Right lung (tissue), 2 donors: ENCODE measurements at regions not wholly inside any gene's neighbourhood (a gene's known extent, or its start where the extent isn't known, plus 50 kb on each side); places are given as distances from the start of the nearest gene placed in this dataset.

Experiments used
- DNase-seq, 2 donors: peaks; one replicate each; pipeline ENCODE4 v3.0.0-alpha.2; 2013

DNA sequence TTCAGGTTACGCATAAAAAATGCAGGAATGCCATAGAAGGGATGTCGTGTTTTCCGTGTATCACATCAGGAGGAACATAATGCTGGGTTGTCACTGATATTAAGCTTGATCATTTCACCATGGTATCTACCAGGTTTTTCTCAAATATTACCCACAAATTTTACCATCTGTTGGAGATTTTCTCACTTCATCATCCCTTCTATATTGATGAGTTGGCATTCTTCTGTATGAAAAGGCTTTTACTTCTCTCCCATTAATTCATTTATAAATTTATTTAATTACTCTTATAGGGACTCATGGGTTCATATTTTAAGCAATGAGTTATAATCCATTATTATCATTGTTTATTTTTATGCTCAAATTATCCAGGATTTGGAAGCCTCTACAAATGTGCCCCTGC lies 608.2 kb downstream of the EPHA4 start:
- no peak for DNase-seq

GRCh38 chr2:220966636-220967035 lies 605.5 kb downstream of the EPHA4 start:
- no peak for DNase-seq

DNA sequence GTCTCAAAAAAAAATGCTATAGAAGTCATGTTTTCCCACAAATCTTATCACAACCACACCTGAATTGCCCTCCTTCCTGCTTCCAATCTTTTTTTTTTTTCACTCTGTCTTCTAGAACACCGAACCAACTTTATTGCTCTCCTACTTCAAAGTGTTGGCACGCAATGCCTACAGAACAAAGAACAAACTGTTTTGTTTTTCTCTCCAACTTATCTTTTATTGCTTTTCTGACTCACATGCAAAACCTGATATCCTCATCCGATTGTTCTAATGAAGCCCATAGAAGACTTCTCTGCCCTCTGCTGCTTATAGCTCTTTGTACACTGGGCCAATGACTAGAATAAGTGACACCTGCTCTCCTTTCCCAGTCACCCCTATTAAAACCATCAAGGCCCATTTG lies 602.8 kb downstream of the EPHA4 start:
- no peak for DNase-seq

- DNase-seq, result no peak
These were observed 591.0 kb downstream of the EPHA4 start for GRCh38 chr2:220980966-220981675.

DNA sequence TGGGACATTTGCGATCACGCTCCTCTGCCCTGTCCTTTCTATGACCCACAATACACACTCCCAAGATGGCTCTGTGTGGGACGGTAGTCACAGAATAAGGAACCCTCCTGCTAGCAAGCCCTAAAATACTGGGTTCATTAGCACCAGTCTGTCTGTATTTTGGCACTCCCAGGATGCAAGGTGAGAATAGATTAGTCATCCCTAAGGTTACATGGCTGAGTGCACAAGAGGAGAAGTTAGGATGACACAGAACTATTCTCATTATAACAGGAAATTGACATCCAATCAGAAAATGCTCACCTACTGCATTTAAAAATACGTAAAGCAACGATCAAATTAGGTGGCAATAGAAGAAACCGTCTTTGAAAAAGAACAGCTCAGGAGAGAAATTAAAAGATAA lies 590.2 kb downstream of the EPHA4 start:
- DNase-seq, result no peak

- DNase-seq, result no peak
These were observed 586.5 kb downstream of the EPHA4 start for GRCh38 chr2:220985561-220985960.

- no peak for DNase-seq
These were observed 584.3 kb downstream of the EPHA4 start for GRCh38 chr2:220987839-220988238.

- no peak for DNase-seq
These were observed 580.1 kb downstream of the EPHA4 start for GRCh38 chr2:220991972-220992371.

DNA sequence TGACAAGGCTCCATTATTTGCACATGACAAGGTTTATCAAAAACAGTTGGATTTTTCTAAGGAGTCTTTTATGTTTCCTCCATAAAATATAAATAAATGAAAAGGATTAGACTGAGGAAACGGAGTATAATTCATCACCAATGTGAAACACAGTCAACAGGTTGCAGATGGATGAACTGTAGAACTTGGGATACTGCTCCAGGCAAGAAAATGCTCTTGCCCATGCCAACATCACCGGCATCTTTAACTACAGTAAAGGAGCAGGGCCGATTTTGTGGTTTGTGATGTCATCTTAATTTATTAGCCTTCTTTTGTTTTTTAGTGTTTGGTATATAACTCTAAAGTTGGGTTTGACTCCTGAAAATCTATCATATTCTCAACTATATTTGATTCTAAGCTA lies 577.3 kb downstream of the EPHA4 start:
- DNase-seq, result no peak

DNA sequence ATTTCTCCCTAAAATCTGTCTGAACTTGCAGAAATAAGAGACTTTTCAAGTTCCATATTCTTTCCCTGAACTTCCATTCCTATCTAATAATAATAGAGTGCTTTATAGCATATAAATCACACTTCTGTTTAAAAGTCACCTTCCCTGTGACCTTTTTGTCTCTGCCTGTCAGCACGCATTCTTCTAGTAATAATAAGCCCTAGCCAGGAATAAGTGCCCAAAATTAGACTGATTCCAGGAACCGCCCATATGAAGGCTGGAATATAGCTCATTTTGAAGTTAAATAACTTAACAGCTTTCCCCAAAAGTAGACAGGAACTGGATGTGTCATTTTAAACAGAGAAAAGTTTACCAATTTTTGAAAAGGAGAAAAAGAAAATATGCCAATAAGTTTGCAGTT lies 576.5 kb downstream of the EPHA4 start:
- DNase-seq, result no peak

GRCh38 chr2:220998156-220998555 lies 573.9 kb downstream of the EPHA4 start:
- no peak for DNase-seq

DNA sequence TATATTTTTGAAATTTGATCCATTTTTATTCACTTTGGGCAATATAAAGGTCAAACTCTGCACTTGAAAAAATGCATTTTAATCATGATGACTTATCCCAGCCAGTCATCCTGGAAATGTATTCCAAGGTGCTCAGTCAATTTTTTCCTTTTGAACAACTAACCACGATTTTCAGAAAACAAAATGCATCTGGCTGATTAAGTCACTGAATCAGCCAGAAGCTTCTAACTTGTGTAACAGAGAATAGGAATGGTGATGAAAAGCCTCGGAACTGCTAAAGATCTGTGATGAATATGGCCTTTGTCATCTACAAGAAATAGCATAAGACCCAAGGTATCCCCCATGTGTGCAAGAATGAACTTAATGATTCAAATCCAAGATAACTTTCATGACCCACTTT lies 572.7 kb downstream of the EPHA4 start:
- no peak for DNase-seq

DNA sequence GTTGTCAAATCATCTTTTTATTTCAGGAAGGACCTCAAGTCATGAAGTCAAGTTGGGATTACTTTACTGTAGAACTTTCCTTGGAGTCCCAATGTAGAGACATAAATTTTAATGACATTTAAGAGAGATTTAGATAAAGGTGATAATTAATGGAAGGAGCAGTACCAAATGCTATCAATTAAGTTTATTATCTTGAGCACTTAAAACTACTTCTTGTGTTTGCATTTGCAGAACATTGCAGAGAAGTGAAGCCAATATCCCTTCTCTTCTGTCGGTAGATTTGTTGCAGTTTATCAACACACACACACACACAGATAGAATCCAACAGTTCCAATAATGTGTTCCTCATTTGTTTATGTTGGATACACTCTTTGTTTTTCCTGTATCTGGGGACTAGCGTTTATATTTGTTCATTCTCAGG lies 570.7 kb downstream of the EPHA4 start:
- peak; percentile 14 to 23 for DNase-seq

- no peak for DNase-seq
These were observed 569.9 kb downstream of the EPHA4 start for GRCh38 chr2:221002101-221002685.

DNA sequence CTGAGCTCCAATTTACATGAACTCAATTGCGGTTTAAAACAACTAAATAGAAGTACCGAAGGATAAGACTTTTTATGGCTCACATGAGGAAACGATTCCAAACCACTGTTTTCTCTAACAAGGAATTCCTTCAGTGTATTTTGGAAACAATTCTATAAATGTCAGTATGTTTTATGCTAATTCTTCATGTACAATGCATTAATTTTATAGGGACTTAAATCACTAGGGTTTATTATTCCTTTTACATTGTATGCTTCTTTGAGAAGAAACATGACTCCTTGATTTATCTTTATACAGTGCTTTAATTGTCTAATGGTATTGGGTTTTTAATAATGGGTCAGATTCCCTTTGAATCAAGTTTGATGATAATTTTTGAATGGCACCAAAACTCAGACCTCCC lies 566.8 kb downstream of the EPHA4 start:
- no peak for DNase-seq

- no peak for DNase-seq
These were observed 566.0 kb downstream of the EPHA4 start for GRCh38 chr2:221006084-221006483.

DNA sequence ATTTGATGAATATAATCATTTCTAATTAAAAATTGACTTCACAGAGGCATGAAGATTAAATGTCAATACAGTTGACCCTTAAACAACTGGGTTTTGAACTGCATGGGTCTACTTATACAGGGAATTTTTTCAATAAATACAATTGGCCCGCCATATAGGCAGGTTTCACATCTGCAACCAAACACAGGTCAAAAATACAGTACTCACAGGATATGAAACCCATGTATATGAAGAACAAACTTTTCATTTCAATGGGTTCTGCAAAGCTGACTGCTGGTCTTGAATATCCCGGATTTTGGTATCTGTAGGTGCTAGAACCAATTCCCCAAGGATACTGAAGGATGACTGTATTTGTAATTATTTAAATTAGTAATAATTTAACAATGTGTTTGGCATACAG lies 555.6 kb downstream of the EPHA4 start:
- no peak for DNase-seq

GRCh38 chr2:221018262-221018661 lies 553.8 kb downstream of the EPHA4 start:
- DNase-seq, result no peak

DNA sequence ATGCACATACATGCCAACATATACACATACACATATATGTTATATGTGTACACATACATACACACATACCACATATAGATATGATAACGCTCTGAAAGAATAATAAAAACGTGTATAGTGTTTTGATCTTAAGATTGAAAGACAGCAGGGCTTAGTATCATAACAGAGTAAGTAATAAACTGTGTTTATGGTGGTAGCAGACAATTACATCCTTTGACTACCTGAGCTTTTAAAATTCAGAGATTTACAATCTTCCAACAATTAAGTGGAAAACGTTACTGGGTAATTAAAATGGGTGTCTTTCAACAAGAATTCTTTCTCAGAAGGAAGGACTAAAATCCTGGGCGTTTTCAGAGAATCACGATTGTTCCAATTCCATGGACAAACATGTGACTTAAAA lies 552.4 kb downstream of the EPHA4 start:
- no peak for DNase-seq

DNA sequence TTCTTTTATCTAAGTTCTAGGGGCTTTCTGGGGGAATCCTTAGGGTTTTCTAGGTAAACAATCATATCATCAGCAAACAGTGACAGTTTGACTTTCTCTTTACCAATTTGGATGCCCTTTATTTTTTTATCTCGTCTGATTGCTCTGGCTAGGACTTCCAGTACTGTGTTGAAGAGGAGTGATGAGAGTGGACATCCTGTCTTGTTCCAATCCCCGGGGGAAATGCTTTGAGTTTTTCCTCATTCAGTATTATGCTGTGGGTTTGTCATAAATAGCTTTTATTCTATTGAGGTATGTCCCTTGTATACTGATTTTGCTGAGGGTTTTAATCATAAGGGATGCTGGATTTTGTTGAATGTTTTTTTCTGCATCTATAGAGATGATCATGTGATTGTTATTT lies 549.5 kb downstream of the EPHA4 start:
- no peak for DNase-seq

- DNase-seq, result no peak
These were observed 546.7 kb downstream of the EPHA4 start for GRCh38 chr2:221025398-221025797.

GRCh38 chr2:221034026-221034701 lies 537.9 kb downstream of the EPHA4 start:
- no peak for DNase-seq

GRCh38 chr2:221034973-221035372 lies 537.1 kb downstream of the EPHA4 start:
- DNase-seq, result no peak
